ENCODE measurements at regions not wholly inside any gene's neighbourhood (a gene's known extent, or its start where the extent isn't known, plus 50 kb on each side); places are given as distances from the start of the nearest gene placed in this dataset.

DNA sequence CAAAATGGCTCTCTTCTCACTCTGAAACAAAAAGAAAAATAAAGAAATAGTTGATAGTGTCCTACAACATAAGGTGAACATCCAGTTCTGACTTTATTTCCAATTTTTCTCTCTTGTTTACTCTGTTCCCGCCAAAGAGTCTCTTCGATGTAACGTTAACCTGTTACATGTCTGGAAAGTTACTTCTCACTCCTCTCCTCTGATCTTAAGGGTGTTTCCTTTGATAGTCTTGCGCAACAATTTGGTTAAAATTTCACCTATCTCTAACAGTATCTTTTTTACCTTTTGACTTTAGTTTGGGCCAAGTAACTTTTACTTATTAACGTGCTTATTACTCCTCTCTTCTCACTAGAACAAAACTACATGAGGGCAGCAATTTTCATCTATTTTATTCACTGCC lies 1450.2 kb downstream of the BRINP3 start:
- Histone ChIP-seq H2AFZ (ENCODE audit: low read length) (no peak overlapping the region), H4K20me1 (ENCODE audit: insufficient read depth, low read length) (no peaks in the 10 kb centered on the region), H3K79me2 (ENCODE audit: low read length) (no peaks in the 10 kb centered on the region), H3K4me2 (ENCODE audit: low read depth, low read length) (no peak overlapping the region), H3K27me3 (replicated peaks; ENCODE audit: insufficient read depth, low read length) (no peaks in the 10 kb centered on the region), H3K9me2 (replicated peaks; ENCODE audit: insufficient read depth, low read length) (no peaks in the 10 kb centered on the region), H3K9ac (ENCODE audit: low read length) (no peak overlapping the region), H3K4me3 (ENCODE audit: low read length) (no peak overlapping the region), H3K36me3 (replicated peaks; ENCODE audit: insufficient read depth, low read length) (no peaks in the 10 kb centered on the region), H3K4me1 (ENCODE audit: low read length) (no peaks in the 10 kb centered on the region), H3F3A (ENCODE audit: insufficient read depth, low read length) (no peaks in the 10 kb centered on the region), H3K27ac (ENCODE audit: low read length) (no peak overlapping the region), H3K9me3 (replicated peaks; ENCODE audit: insufficient read depth, low read length) (no peaks in the 10 kb centered on the region)
- no peak for DNase-seq
- TF ChIP-seq, protein P1, sequence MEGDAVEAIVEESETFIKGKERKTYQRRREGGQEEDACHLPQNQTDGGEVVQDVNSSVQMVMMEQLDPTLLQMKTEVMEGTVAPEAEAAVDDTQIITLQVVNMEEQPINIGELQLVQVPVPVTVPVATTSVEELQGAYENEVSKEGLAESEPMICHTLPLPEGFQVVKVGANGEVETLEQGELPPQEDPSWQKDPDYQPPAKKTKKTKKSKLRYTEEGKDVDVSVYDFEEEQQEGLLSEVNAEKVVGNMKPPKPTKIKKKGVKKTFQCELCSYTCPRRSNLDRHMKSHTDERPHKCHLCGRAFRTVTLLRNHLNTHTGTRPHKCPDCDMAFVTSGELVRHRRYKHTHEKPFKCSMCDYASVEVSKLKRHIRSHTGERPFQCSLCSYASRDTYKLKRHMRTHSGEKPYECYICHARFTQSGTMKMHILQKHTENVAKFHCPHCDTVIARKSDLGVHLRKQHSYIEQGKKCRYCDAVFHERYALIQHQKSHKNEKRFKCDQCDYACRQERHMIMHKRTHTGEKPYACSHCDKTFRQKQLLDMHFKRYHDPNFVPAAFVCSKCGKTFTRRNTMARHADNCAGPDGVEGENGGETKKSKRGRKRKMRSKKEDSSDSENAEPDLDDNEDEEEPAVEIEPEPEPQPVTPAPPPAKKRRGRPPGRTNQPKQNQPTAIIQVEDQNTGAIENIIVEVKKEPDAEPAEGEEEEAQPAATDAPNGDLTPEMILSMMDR (IDR thresholded peaks at IDR 0.05; ENCODE audit: low read length) = no peak
- TF ChIP-seq EZH2phosphoT487 (IDR thresholded peaks at IDR 0.05; ENCODE audit: low read length) (no peak), EZH2 (optimal IDR thresholded peaks at IDR 0.05; ENCODE audit: low read depth, low read length) (no peak)

DNA sequence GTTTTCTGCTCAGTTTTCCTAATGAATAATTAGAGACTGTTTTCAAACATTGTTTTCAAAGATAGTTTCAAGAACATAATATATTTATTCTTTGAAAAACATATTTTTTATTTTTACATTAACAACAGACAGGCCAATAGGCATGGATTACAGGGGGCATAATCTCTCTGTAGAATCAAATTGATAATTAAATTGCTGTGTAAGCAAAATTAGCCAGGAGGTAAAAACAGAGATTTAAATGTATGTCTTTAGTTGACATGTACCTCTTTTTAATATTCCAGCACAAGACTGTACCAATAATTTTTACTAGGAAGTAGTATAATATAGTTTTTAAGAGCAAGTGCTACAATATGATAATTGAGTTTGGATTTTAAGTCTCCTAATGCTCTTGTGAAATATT lies 1444.5 kb downstream of the BRINP3 start:
- Histone ChIP-seq H2AFZ (ENCODE audit: low read length) (no peak overlapping the region), H3K79me2 (ENCODE audit: low read length) (no peaks in the 10 kb centered on the region), H3F3A (ENCODE audit: insufficient read depth, low read length) (no peaks in the 10 kb centered on the region), H3K27ac (ENCODE audit: low read length) (no peak overlapping the region), H3K9ac (ENCODE audit: low read length) (no peak overlapping the region), H4K20me1 (ENCODE audit: insufficient read depth, low read length) (no peaks in the 10 kb centered on the region), H3K27me3 (replicated peaks; ENCODE audit: insufficient read depth, low read length) (no peaks in the 10 kb centered on the region), H3K4me3 (ENCODE audit: low read length) (no peak overlapping the region), H3K4me1 (ENCODE audit: low read length) (no peaks in the 10 kb centered on the region), H3K9me2 (replicated peaks; ENCODE audit: insufficient read depth, low read length) (no peaks in the 10 kb centered on the region), H3K4me2 (ENCODE audit: low read depth, low read length) (no peak overlapping the region), H3K36me3 (replicated peaks; ENCODE audit: insufficient read depth, low read length) (no peaks in the 10 kb centered on the region), H3K9me3 (replicated peaks; ENCODE audit: insufficient read depth, low read length) (no peaks in the 10 kb centered on the region)
- DNase-seq = no peak
- TF ChIP-seq, protein P1 (IDR thresholded peaks at IDR 0.05; ENCODE audit: low read length) = no peak
- TF ChIP-seq EZH2phosphoT487 (IDR thresholded peaks at IDR 0.05; ENCODE audit: low read length) (no peak), EZH2 (optimal IDR thresholded peaks at IDR 0.05; ENCODE audit: low read depth, low read length) (no peak)

GRCh38 chr1:189036628-189037027 lies 1441.0 kb downstream of the BRINP3 start:
- H3K4me2 ChIP-seq (ENCODE audit: low read depth, low read length) = no peak overlapping the region
- no peaks in the 10 kb centered on the region for H3K4me1 ChIP-seq (ENCODE audit: low read length)
- H3K27ac ChIP-seq (ENCODE audit: low read length) = no peak overlapping the region
- no peaks in the 10 kb centered on the region for H3K36me3 ChIP-seq (replicated peaks; ENCODE audit: insufficient read depth, low read length)
- H2AFZ ChIP-seq (ENCODE audit: low read length) = no peak overlapping the region
- no peak overlapping the region for H3K9ac ChIP-seq (ENCODE audit: low read length)
- no peaks in the 10 kb centered on the region for H4K20me1 ChIP-seq (ENCODE audit: insufficient read depth, low read length)
- no peaks in the 10 kb centered on the region for H3K79me2 ChIP-seq (ENCODE audit: low read length)
- no peaks in the 10 kb centered on the region for H3K9me2 ChIP-seq (replicated peaks; ENCODE audit: insufficient read depth, low read length)
- H3K27me3 ChIP-seq (replicated peaks; ENCODE audit: insufficient read depth, low read length) = no peaks in the 10 kb centered on the region
- H3K4me3 ChIP-seq (ENCODE audit: low read length) = no peak overlapping the region
- no peaks in the 10 kb centered on the region for H3F3A ChIP-seq (ENCODE audit: insufficient read depth, low read length)
- no peak for TF ChIP-seq EZH2phosphoT487 (IDR thresholded peaks at IDR 0.05; ENCODE audit: low read length)
- no peak for TF ChIP-seq EZH2 (optimal IDR thresholded peaks at IDR 0.05; ENCODE audit: low read depth, low read length)
- TF ChIP-seq, protein P1 (IDR thresholded peaks at IDR 0.05; ENCODE audit: low read length) = no peak
- DNase-seq = no peak
- no peaks in the 10 kb centered on the region for H3K9me3 ChIP-seq (replicated peaks; ENCODE audit: insufficient read depth, low read length)

Data from MM.1S (cell line).